Anterior cingulate cortex (tissue), 58 donors: ENCODE measurements at regions not wholly inside any gene's neighbourhood (a gene's known extent, or its start where the extent isn't known, plus 50 kb on each side); places are given as distances from the start of the nearest gene placed in this dataset.
"Not testable (repeated sequence)": the region's sequence is repeated elsewhere in the genome, so short reads cannot be mapped to it uniquely, and the experiment has no call there.

ENCODE experiments used
- DNase-seq, 58 donors: peaks; one replicate each; lab custom pipeline; 2025; lab: John Stamatoyannopoulos, UW

DNA sequence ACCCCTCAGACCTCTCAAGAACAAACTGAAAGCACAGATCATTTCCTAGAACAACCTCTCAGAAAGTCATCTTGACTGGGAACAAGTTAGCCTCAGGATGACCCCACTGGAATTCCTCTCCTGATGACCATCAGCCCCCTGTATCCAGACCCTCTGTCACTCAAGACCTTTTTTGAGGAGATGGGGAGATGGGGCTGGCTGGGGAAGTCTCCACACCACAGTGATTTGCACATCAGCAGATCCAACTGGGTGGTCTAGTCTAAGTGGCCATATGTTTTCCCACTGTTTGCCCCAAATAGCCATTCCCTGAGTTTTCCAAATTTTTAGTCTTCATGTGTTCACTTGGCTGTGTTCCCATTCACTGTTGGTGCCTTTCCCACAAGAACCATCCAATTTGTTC is 452.4 kb upstream of the NPVF start:
- DNase-seq: no peak

DNA sequence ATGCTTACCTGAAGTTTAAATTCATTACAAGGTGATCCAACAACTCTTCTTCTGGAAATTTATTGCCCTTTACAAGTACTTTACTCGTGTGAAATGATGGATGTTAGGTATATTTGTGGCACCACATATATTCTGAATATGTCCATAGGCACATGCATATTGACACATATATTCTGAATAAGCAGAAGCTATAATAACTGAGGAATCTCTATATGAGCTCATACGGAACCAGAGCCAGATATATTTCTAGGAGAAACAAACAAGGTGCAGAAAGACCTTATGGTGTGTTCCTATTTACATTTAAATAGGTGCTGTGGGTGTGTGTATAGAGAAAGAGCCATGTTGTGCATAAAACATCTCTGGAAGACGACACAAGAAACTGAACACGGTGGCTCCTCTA is 456.1 kb upstream of the NPVF start:
- DNase-seq: no peak

DNA sequence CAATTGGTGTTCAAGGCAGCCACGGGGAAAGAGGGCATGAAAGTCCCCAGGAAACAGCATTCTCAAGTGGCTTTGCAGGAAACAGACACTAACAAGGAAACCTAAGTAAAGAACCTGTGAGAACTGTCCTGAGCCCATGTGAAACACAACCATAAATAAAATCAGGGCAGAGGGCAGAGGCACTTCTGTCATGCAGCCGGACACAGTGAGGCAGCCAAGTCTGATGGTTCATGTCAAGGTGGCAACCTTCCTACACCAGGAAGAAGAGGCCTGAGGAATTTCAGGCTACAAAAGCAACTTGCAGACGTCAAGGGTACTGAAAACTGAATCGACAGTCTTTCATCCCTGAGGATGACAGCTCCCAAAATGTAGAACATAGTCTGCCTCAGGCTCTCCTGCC is 458.2 kb upstream of the NPVF start:
- no peak for DNase-seq

DNA sequence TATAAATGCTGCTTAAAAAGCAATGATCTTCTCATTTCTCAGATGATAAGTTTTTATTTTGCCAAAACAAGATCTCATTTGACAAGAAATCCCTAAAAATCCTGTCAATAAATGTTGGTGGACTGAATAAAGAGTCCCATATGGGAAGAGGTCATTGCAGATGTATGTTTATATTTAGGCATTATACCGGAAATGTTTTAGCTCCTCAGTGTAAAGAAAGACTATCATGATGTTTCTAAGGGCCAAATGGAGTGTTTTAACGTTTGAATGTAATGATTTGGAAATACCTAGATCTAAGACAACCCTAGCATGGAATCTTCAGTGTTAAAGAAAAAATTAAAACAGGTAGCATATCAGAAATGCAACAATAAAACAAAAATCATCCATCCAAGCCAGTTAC is 457.8 kb upstream of the NFE2L3 start:
- no peak for DNase-seq

DNA sequence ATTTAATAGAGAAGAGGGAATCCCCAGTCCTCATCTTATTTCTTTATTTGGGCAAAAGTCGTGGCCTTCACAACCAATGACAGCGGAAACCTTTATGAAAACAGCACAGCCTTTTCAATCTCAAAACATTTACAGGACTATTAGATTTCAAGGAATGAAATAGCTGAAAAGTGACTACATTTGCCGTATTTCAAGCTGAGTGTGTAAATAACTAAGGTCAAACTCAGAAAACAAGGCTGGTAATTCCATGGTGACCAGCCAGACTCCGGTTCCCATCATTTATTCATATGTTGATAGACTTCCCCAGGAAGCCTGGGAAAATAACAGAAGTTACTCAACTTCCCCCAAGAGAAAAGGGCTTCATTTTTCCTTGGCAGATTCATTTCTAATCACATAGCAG is 457.3 kb upstream of the NFE2L3 start:
- DNase-seq: no peak

DNA sequence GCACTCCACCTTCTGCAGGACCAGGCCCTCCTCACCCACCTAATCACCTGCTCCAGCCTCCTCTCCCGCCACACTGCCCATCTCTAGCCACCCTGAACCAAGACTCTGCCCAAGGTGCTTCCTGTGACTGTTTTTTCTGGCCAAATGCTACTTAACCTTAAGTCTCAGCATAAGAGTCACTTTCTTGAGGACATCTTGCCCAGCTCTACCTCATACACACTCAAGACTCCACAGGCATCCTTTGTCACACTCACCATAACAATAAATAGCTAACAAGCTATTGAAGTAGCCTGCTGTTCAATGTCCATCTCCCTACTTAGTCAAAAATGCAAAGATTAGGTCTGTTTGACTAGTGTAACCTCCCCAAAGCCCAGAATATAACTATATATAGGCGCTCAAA is 455.4 kb upstream of the NFE2L3 start:
- no peak for DNase-seq

DNA sequence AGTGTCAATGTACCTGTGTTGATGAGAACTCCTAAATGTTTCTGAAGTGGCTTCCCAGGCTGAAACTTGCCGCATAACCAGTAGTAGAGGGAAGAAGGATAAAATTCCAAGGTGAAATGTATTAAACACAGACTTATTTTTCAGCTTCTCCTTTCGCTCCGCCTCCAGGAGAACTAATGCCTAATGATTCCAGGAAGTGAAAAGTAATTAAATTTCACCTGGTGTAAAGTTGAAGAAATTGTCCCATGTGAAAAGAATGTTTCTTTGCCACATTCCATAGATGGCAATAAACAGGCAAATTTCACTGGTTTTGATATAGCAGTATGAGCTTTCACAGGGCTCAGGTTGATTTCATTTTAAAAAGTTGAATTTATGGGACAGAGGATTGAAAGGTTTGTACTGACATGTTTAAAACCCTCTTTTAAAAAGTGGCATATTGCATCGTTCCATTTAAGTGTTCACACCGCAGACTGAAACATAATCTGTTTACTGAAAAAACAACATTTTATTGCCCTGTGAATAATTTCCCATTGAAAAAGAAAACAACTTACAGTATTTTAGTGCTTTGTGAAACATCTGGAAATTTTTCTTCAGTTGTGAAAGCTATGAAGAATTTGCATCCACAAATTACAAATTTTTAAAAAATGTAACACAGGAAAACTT is 453.4 kb upstream of the NFE2L3 start:
- no peak for DNase-seq

DNA sequence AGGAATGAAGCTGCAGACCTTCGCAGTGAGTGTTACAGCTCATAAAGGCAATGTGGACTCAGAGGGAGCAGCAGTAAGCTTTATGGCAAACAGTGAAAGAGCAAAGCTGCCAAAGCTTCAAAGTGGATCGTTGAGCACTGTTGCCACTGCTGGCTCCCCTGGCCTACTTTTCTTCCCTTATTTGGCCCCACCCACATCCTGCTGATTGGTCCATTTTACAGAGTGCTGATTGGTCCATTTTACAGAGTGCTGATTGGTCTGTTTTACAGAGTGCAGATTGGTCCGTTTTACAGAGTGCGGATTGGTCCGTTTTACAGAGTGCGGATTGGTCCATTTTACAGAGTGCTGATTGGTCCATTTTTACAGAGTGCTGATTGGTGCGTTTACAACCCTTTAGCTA is 451.9 kb upstream of the NFE2L3 start:
- not testable (repeated sequence) for DNase-seq

DNA sequence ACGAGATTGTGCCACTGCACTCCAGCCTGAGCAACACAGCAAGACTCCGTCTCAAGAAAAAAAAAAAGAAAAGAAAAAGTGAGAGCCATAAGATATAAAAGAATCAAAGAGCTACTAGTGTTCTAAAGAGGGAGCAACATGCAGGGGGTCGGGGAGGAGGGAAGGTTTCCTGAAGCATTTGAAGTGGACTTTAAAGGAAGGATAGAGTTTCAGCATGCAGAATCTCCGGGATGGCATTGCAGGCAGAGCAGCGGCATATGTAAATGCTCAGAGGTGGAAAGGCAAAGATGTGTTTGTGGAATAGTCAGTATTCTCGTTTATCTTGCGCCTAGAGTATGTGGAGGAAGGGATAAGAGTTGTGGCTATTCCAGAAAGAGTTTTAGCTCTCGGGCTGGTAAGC is 447.6 kb upstream of the NFE2L3 start:
- no peak for DNase-seq

DNA sequence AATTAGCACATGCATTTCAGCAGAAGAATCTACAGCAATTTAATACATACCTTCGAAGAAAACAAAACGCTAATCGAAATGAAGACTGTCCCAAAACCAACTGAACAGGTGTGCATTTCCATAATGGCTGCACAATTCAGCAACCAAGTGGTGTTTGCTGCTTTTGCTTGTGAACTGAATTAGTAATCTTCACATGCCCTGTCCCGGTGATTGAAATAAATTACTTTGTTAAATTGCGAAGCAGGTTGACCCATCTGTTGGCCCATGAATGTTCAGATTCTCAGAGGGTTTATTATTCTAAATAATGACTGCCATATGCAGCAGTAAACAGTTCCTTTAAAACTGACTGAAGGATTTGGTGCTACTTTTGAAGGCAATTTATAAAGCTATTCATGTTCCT is 445.2 kb upstream of the NFE2L3 start:
- no peak for DNase-seq

DNA sequence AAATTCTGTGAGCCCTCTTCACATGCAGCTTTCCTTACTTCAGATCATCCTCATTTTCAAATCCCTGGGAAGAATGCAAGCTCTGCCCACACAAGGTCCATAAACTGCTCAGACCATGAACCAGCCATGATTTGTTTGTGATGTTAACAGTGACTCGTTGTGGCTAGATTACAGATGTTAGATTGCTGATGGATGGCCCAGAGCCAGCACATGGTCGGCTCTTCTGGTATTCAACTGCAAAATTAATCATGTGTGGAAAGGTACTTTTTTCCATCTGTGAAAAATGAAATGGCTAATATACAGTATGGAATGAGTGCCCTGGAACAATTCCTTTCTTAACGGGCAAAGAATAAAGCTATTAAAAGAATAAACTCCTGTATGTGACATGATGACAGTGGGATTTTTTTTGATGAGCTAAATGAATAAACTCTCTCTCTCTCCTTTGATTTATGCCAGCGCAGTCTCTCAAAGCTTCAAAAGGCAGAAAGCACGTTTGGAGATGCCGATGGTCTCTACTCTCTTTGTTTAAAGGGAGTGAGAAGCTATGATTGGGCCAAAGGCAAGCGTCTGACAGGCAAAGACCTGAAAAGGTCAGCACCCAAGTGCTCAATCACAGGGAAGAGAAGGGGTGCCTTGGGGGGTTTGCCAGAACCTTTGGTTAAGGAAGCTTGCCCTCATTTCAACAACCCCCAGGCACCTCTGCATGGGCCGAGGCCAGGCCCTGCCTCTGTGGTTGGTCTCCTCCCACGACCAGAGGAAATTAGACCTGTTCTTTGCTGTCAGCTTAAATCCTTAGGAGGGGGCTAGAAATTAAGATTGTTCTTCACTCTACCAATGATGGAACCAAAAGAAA is 444.0 kb upstream of the NFE2L3 start:
- no peak for DNase-seq

DNA sequence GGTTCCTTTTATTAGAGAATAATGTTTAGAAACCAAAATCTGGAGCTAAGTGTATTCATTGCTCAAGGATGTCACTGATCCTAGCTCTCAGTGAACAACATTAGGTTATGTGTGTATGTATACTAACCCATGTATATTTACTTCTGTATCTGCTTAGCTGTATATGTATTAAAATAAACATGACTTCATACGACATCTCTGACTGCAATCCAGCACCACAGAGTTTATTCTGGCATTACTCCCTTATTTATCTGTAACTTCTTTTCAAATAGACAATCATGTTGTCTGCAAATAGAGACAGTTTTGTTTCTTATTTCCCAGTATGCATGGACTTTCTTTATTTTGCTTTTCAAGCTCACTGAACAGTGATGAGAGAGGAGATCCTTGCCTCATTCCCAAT is 441.0 kb upstream of the NFE2L3 start:
- DNase-seq: no peak

DNA sequence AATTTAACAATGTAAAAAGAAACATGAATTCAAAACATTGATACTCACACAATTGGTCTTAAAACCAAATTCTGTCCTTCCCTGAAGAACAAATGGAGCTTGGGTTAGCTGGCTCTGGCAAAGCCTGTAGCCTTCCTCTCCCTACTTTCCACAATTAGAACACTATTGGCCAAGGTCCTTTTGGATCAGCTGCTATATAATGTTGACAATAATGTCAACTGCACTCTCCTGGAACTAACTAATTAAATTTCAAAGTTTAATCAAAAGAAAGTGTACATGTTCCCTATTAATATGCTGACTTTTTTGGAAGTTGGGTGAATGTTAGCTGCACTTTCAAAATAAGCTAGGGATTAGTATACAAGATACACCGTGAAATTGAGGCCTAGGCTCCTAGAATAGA is 440.1 kb upstream of the NFE2L3 start:
- DNase-seq: no peak

DNA sequence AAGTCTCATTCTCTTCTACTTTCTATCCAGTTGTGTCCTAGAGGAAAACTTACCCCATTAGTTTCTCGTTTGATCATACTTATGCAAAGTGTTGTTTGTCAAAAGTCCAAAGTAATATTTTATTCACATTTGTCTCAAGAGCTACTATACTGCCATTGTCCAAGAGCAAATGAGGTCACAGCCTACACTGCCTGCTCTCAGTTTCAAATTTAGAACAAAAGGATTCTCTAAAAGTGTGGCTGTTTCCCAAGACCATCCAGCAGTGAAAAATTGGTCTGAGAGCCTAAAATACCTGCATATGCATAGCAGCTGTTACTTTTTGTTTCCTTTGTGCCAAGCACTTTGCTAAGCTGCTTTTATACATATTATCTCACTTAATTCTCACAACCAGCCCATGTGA is 439.5 kb upstream of the NFE2L3 start:
- no peak for DNase-seq

DNA sequence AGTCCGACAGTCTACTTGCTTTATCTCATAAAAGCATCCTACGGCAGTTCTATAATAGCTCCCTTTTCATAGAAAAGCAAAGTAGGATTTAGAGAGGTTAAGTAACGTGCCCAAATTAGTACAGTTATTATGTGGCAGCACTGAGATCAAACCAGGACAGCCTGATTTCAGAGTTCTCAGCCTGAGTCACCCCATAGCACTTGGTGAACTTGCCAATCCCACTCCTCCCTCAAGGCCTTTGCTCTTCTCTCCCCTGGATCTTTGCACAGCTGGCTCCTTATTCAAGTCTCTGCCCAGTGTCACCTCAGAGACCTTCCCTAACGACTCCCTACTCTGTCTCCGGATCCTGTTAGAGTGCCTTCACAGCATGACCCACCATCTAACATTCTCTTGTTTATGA is 438.0 kb upstream of the NFE2L3 start:
- DNase-seq: no peak

DNA sequence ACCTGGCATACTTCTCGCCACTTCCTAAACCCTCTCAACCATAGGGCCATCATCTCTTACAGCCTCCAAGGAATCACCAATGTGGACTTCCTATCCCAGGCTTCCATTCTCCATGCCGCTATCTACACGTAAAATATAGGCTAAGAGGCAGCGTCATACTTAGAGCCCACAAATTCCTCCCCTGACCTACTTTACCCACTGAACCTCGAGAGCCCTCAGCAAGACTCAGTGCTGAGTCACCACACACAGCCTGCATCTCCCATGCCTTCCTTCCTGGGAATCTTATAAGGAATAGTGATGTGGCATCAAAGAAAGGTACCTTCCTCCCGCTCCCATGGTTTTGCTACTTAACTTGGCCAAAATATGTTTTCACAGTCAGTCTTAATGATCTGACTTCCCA is 435.6 kb upstream of the NFE2L3 start:
- no peak for DNase-seq

DNA sequence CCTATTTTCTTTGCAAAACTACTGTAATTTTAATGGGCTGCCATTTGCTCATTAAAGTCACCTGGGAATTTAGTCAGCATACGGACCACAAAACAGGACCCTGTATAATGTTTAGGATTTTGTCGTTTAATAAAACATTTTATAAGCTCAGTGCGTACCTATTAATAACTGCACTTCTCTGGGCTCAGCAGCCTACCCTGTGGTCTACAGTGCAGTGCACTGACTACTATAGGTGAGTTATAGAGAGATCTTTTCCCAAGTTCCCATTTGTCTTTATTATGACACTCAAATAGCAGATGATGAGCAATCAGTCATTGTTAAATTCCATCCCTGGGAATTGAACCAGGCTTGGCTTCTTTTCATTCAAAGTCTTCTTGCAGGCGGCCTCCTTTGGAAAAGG is 433.4 kb upstream of the NFE2L3 start:
- DNase-seq: no peak

DNA sequence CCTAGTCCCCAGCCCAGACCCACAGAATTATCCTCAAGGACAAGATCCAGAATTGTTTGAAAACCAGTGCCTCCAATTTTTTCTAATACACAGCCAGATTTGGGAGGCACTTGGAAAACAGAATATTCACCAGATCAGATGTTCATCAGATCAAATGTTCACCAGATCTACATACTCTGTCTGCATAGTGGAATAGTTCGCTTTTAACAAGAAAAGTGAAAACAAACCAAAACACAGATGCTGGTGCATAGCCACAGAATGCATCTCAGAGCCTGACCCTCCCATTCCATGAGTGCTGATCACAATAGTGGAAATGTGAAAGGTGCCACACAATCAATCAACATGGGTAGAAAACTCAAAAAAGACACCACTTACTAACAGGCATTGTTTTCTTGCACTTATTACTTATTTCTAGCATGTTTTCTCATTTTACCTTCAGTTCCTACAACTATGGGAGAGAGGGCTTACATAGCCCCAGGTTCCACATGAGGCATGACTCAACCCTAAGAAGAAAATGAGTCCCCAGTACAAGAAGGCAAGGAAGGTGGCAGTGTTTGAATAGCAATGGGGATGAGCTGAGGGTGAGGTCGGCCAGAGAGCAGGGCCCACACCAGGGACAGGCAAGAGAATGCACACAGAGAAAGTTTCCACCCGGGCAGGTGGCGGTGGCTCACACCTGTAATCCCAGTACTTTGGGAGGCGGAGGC is 432.7 kb upstream of the NFE2L3 start:
- DNase-seq: no peak

DNA sequence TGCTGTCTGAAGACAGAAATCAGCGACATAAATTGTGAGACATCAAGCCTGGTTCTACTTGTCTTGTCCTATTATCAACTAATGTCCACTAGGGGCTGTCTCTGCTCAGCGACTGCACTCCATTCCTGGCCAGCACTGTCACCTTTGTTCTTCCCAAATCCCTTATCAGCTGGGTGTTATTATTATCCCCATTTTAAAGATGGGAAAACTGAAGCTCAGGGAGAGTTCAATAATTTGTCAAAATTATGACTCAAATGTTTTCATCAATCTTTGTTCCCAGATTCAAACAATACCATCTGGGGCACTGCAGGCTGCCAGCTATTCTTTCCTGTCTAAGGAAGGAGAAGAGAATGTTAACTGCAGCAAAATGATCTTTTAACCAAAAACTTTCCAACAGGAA is 431.6 kb upstream of the NFE2L3 start:
- no peak for DNase-seq

DNA sequence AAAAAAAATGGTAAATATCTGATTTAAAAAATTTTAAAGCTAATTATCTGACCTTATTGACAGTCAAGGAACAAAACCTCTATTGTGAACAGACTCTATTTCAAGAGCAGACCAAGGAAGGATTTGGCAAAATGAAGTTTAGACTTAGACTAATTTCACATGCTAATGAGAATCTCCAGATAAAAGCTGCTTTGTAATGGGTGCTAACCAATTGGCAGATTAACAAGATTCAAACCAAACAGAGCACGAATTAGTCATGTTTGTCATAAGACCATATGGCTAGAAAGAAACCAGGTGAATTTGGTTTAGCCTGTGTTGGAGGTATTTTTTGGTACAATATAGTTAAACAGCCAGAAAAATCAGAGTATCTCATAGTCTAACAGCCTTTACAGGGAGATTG is 429.1 kb upstream of the NFE2L3 start:
- peak in 1 of 58 donors; percentile 24 for DNase-seq

DNA sequence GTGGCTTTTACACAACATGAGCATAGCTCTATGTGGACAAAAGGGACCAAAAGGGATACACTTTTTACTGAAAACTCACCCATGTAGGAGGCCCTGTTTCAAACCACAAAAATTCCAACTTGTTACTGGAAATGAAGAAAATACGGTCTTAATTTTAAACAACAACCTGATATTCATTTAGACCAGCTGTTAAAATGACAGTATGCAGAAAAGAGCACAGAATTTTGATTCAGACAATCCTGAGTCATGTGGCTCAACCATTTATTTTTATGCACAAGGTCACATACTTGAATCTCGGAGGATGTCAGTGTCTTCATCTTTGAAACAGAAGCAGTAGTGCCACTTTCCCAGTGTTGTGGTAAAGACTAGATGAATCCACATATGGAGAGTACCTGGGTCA is 426.5 kb upstream of the NFE2L3 start:
- DNase-seq: no peak
